ENCODE measurements at regions not wholly inside any gene's neighbourhood (a gene's known extent, or its start where the extent isn't known, plus 50 kb on each side); places are given as distances from the start of the nearest gene placed in this dataset.

DNA sequence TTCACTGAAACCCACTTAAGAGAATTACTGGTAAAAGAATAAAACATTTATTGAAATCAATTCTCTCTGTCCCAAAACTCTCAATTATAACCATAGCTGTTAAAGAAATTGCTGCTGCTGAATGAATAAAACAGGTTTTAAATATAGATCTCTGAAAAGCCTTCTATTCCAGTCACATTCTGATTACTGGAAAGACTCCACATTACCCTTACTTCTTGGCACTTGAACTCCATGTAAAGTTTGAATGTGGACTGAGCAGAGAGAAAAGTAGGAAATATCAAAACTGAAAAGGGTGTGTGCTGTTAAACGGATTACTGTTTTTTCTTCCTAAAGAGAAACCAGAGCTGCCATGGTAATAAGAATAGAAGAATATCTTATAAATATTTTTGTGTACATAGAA lies 655.3 kb upstream of the SETBP1 start:
- DNase-seq = no peak

DNA sequence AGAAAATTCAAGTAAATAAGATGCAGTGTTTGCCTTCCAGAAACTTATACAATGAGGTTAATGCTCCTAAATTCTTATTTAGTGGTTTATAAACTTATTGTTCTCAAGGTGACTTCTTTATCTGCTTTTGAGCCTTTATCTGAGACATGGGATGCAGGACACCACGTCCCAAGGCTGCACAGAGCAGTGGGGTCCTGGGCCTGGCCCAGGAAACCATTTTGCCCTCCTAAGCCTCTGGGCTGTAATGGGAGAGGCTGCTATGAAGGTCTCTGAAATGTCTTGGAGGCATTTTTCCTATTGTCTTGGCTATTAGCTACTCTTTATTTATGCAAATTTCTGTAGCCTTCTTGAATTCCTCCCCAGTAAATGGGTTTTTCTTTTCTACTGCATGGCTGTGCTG lies 652.6 kb upstream of the SETBP1 start:
- no peak for DNase-seq

DNA sequence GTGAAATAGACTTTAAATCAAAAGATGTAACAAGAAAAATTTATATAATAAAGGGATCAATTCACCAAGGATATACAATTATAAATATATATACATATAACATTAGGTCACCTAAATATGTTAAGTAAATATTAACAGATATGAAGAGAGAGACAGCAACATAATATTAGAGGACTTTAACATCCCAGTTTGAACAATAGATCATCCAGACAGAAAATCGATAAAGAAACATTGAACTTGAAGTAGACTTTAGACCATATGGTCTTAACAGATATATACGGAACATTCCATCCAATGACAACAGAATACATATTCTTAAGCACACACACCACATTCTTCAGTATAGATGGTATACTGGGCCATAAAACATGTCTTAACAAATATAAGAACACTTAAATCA lies 649.6 kb upstream of the SETBP1 start:
- no peak for DNase-seq

DNA sequence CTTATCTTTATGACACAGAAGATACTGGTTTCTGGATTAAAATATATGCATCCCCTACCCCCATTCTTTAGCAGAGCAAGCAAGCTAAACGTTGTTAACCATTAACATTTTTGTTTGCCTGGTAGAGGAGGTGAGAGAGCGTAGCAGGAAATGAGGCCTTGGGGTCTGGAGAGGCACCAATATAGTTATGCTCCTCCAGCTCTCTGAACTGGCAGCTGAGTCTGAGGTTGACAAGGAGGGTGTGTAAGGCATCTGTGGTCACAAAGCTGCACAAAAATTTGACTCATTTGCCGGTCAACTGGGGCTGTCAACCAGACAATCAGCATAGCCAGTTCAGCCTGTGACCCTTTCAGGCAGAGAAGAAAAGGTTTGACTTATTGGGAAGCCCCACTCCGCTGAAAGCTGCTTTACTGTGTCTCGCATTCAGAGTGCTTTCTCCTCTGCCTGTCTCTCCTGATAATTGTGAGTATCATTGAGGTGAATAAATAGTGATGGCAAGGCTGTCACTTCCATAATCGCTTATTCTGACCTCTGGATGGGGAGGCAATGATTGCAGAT lies 647.5 kb upstream of the SETBP1 start:
- no peak for DNase-seq

DNA sequence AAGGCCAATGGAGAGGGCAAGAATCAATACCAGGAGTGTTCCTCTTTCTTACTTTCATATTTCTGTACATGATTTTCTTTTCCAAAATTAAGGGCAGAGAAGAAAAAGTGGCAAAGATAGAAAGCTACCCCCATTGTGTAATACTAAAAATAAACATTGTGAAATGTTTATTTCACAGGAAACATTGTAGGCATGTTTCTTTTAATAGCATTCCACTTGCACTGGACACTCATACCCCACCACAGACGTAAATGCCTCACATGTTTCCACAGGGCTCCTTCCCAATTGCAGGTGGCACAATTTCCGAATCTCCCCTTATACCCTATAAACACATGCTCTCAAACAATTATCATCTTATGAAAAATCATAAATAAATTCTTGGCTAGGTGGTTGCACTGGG lies 645.1 kb upstream of the SETBP1 start:
- no peak for DNase-seq

DNA sequence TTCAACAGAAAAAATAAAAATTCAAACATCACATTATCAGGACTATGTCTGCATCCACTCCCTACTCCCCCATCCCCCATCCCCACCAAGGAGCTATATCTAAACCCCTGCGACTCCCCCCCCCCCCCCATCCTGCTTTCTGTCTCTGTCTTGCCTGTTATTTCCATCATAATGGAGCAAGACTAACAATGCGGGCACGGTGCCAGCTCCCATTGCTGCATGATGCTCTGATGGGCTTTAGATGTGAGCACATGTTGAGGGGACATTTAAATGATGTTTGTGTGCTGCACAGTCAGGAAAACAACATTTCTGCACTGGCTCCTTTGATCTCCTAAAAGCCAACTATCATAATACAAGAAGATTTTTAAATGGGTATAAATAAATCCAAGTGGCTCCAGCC lies 644.2 kb upstream of the SETBP1 start:
- no peak for DNase-seq

DNA sequence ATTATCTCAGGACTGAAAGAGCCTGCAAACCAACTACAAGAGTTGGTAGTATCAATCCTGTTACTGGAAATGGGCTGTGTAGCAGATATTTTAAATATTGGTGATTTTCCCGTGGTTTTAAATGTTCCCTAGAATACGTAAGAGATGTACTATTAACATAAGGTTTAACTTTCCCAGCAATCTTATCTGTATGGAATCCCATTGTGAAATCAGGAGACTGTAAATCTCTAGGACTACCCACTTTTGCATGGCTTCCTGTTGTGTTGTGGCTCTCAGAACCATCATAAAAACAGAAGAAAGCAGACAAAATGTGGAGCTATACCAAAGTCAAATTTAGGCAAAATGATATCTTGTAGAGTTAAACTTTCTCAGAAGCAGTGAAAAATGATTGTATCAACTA lies 641.5 kb upstream of the SETBP1 start:
- DNase-seq = no peak

DNA sequence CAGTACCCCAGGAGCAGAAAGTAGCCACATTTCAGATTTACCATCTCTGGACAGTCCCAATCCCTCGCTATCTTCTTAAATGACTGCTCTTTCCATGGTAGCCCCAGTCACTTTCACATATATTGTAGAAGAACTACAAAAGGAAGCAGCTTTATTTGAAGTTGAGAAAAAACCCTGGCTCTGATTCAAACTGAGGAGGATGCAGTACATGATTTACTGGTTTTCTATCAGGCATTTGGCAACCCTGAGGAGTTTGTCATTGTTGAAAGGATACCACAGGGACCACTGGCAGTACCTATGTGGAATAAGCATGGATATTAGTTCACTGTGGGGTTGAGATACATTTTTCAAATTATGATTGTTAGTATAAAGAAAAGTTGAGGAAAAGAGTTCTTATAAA lies 640.9 kb upstream of the SETBP1 start:
- DNase-seq = no peak

DNA sequence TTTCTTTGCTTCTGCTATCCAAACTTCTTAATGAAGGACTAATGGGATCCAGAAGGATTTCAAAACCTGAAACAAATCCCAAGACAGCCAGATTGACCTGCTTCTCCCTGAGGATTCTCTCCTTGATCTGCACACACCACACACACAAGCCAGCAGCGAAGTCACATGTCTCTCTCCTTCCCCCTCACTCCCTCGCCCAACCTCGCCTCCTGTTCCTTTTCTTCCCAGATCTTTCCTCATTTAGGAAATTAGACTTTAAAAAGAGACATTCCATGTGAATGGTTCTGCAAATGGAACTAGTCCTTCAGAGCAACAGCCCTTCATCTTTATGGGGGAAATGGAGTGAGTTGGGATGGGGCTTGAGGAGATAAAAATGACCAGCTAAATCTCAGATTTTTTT lies 639.1 kb upstream of the SETBP1 start:
- DNase-seq = no peak

DNA sequence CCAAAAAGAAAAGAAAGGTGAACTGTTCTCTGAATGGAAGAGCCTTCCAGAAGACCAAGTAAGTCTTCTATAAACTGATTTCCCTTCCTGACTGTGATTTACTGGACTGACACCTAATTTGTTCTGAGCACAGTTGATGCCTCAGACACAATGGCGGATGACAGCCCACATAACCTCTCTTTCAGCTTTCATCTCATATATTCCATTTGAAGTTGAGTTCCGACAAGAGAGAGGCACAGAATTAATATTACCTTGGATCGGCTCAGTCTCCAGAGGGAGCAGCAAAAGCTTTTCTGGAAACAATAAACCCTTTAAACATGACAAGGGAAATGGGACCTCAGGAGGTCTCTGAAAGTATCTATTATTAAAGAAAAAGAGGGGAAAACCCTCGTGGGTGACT lies 638.7 kb upstream of the SETBP1 start:
- DNase-seq = no peak

DNA sequence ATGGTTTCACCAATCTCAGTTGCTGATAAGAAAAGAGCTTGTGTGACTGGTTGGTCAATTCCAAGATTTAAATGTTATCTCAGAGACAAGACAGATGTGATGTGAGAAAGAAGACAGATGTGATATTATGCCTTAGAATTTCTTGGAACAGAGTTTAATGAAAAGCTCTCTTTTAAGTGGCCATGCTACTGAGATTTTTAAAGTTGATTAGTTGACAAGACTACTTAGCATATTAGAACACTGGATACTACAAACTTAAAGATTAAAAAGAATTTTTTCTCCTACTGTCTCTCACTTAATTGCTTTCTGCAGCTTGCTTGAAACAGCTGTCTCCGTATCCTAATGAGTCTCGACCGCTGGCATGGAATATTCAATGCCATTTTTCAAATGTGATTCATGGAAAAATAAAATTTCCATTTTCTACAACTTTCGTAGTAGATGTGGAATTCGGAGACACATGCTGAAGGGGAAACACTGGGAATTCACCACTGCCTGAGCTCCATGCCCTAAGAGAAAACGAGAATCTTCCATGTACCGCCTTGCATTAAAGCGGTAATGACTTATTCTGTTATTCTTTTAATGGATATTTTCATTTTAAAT lies 634.2 kb upstream of the SETBP1 start:
- DNase-seq = no peak

DNA sequence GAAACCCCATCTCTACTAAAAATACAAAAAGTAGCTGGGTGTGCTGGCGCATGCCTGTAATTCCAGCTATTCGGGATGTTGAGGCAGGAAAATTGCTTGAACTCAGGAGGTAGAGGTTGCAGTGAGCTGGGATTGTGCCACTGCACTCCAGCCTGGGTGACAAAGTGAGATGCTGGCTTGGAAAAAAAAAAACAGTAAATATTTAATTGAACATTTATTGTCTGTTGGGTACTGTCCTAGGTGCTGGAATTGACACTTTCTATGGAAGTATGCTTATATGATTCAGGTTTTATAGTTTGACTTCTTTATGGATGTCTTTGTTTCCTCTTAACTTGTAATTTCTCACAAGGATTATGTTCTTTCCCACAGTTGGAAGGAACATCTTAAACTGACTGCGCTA lies 633.1 kb upstream of the SETBP1 start:
- no peak for DNase-seq

DNA sequence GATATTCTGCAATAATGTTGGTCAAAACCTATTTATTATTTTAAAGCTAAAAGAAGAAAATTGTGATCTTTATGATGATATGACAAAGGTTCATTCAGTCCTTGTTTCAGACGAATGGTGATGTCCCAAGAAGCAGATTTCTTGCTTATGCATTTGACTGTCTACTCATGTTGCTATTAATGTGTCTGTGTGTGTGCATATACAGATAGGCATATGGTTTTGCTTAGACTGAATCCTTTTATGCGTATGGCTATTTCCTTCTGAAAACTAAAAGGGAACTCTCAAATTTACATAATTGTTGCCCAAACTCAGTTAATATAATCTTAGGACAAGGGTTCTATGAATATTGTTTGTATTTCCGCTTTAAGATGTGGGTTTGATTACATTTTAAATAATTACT lies 632.3 kb upstream of the SETBP1 start:
- DNase-seq = no peak

DNA sequence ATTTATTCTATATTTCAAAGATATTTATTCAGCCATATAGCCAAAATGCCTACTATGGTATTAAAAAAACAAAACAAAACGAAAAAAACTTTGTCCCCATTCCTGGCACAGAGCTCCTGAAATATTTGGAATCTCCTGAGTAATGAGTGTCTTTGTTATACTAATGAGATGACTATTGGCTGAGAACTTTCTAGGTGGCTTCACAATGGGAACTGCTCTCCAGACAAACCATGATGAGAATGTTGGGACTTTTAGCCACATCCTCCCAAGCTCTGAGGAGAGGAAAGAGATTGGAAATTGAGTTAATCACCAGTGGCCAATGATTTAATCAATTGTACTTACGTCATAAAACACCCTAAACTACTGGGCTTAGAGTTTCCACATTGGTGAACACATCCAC lies 631.8 kb upstream of the SETBP1 start:
- no peak for DNase-seq

DNA sequence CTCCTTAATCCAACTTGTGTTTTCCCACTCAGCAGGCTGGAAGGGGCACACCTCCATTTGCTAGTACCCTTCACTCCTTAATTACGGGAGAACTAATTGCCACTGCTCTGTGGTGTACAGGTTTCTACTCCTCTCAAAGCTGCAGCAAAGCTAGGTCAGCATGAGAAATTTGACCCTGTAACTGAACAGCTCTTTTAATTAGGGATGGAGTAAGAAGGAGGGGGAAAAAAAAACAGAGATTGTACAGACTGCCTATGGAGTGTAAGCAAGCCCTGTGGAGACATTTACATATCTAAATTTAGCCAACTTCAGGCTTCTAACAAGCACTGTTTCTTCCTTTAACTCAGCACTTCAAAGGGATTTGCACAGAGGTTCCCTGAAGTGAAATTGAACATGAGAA lies 629.7 kb upstream of the SETBP1 start:
- no peak for DNase-seq

DNA sequence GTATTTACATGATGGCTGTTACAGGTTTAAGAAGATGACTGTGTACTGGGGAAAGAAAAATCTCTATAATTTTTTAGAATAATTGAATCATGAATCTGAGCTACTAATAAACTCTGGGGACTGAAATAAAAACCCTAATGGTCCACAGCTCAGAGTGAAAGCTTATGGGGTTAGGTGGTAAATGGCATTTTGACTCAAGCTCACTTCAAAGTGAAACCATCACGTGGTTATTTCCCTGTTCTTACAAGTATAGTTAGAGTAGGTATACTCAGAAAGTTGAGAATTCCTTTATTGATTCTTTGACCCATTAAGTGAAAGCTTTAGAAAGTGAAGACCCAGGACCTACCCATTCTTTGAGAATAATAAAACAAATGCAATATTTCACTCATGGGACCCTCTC lies 626.2 kb upstream of the SETBP1 start:
- no peak for DNase-seq

DNA sequence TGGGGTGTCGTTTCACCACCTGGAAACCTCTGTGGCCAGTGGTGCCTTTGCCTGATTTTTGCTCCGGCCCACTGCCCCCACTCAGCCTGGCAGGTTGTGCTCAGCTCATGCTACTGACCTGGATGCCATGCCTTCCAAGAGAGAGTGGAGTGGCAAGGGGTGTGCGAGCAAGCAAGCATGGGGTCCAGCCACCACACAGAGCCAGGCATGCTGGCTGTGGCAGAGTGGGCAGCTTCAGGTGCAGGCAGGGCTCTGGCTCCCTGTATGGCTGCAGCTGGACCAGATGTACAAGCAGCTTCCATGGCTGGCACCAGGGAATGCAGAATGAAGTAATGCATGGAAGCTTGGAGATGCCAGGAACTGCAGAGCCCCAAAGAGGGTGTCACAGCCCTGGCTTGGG lies 620.5 kb upstream of the SETBP1 start:
- no peak for DNase-seq

DNA sequence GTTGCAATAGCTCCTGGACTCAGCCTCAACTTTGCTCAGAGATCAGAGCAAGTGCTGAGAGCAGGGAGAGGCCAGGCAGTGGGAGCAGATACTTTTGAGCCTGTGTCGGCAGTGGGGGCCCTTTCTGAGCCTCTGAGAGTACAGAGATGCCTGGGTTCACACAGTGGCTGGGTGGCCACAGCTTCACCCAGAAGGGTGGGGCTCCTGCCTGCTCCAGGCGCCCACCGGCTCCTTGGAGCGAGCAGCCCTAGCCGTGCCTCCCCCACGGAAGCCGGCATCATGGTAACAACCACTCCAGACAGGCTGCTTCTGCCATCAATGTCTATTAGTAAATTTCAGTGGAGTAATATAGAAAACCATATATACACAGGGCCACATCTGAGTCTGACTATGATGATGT lies 619.2 kb upstream of the SETBP1 start:
- no peak for DNase-seq

DNA sequence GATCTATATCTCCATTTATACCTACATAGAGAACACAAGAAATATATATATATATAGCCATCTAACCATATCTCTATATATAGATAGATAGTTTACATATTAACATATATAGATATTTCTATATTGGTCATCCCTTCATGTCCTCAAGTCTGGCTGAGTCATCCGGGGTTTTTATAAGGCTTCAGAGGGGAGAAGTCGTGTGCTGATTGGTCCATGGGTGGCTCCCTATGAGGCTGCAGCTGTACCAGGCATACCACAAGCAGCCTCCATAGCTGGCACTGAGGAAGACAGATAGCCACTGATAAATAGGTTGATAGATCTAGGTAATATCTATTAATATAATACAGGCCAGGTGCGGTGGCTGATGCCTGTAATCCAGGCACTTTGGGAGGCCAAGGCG lies 618.3 kb upstream of the SETBP1 start:
- no peak for DNase-seq

DNA sequence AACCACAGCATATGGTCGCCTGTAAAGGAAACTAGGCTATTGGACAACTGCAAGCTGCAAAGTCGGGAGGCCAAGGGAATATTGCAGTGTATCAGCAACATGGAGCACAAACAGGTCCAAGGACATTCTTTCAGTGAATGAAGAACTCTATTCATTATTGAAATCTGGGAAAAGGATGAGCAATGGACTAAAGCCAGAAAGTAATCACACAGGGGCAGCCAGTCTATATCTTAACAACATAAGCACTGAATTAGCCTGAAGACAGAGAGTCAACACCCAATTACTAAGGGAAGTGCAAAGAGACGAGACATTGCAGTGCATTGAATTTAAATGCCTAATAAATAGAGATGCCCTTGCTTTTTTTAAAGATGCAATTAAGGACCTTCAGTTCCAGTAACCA lies 615.5 kb upstream of the SETBP1 start:
- DNase-seq = no peak

DNA sequence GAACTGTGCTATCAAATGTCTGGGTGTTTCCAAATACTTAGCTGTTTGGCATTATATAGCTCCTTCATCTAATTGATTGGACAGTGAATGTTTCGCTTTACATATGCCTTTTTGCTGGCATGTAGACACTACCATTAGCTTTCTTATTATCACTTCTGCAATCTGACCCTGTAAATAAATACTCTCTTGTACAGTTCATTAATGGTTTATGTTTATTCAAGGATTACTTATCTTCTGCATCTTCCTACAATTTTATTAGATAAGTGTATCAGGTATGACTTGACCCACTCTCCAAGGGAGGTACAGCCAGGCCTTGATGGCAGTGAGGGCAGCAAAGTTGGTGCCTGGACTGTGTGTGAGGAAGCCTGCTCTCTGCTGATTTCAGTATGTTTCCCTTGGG lies 614.1 kb upstream of the SETBP1 start:
- DNase-seq = peak; percentile 6

DNA sequence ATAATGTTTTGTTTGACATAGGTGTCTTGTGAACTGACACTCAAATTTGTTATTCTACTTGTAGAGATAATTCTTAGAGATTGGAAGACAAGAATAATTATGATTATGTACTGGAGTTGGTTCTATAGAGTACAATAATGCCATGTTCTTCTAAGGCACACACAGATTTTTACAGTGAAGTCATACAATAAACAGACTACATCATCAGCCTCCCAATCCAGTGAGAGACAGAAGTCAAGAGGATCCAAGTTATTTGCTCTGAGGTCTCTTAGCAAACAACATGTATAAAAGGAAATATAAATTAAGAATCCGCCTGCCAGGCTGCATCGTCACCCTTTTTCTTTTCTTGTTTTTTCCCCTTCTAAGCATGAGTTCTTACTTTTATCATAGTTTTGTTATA lies 613.5 kb upstream of the SETBP1 start:
- DNase-seq = no peak

DNA sequence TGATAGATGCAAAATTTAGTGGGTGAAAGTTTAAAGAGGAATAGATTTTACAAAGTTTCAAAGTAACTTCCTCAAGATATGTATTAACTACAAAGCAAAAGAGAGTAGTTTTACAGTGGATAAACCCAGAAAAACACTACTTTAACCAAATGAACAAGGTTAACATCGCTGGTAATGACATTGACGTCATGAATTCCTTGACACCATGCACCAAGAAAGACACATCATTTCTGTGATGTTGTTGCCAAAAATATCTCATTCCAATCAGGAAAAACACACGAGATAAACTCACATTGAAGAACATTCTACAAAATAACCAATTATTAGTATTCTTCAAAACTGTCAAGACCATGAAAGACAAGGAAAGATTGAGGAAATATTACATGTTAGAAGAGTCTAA lies 605.6 kb upstream of the SETBP1 start:
- DNase-seq = no peak

DNA sequence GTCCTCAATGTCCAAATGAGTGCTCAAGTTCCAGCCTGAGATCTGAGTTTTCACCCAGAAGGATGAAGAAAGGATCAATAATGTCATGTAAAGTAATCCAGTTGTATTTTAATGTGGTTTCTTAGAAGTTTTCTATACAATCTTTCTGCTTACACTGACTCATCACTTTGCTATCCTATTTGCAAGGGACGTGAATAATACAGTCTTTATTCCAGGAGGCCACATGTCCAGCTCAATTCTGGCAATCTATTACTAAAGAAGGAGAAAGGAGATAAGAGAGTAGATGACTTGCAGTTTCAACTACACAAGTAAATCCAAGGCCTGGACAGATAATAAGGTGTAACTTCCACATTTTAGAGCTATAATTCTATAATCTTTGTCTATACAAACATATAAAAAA lies 601.1 kb upstream of the SETBP1 start:
- no peak for DNase-seq

DNA sequence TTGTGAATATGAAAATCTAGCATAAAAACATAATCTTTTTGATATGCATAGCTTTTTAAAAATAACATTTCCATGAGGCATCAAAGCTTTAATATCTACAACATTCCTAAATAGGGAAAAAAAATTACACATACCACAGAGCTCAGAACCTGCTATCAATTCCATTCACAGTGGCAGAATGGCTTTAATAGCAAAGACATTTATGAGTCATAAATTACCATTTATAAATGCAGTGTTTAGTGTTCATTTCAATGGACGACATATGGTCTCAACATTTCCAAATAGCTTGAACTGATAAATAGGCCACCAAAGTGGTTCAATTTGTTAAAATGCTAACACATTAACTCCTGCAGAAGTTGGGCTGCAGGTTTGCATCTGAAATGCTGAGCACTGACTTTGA lies 600.6 kb upstream of the SETBP1 start:
- no peak for DNase-seq

DNA sequence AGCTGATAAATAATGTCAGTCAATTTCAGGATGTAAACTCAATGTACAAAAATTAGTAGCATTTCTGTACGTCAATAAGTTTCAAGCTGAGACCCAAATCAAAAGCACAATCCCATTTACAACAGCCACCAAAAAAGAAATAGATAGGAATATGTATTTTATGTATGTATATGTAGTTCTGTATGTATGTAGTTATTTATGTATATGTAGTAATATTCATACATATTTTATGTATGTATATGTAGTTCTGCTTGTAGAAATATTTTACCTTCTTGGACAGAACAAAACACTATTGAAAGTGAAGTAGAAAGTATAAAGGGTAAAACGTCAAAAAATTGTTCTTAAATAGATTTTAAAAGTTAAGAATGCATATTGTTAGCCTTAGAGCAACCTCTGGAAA lies 591.0 kb upstream of the SETBP1 start:
- DNase-seq = no peak
